Psoas muscle (tissue), 7 donors: ENCODE measurements at regions not wholly inside any gene's neighbourhood (a gene's known extent, or its start where the extent isn't known, plus 50 kb on each side); places are given as distances from the start of the nearest gene placed in this dataset.

Experiments used
- ATAC-seq, 4 donors: fragments of 200-7000 bp; cut with Tn5 transposase; one replicate each; pipeline ENCODE4 v1.9.1; 2020; ENCODE audit warnings: moderate library complexity in 3 of 4, mild to moderate bottlenecking in 2 of 4
- DNase-seq, 2 donors: peaks; one replicate each; pipeline ENCODE4 v3.0.0-alpha.2; 2020
- H3K27ac ChIP-seq: fragments of 200-600 bp; one replicate; pipeline ENCODE4 v1.8.0; 2022
- H3K27me3 ChIP-seq, 3 donors: fragments of 200-600 bp in 1 of 3; one replicate each; pipeline versions ENCODE4 v1.6.1 to v1.8.0; 2013 to 2022; ENCODE audit warnings: low read length in 2 of 3, mild to moderate bottlenecking in 2 of 3, moderate library complexity in 1 of 3; ENCODE audit not compliant: insufficient read depth in 3 of 3
- H3K36me3 ChIP-seq, 2 donors: fragments of 200-600 bp in 1 of 2; one replicate each; pipeline versions ENCODE4 v1.6.1 to v1.8.0; 2013 to 2022; ENCODE audit warnings: low read depth in 1 of 2, mild to moderate bottlenecking in 1 of 2, moderate library complexity in 1 of 2; ENCODE audit not compliant: insufficient read depth in 1 of 2
- H3K4me1 ChIP-seq: fragments of 200-600 bp; one replicate; pipeline ENCODE4 v1.8.0; 2022
- H3K4me3 ChIP-seq: fragments of 200-600 bp; one replicate; pipeline ENCODE4 v1.8.0; 2022; ENCODE audit warnings: mild to moderate bottlenecking
- H3K9me3 ChIP-seq: fragments of 200-600 bp; one replicate; pipeline ENCODE4 v1.8.0; 2022
- CTCF ChIP-seq: fragments of 200-600 bp; IDR thresholded peaks from one replicate; pipeline ENCODE4 v1.8.0; 2022; ENCODE audit warnings: antibody characterized with exemption
- WGBS, 3 donors: extraction: QIAGEN DNeasy Blood & Tissue Kit; methylation state at CpG; one replicate each; pipeline versions ENCODE4 v1.1.6 to v1.1.7; 2013; 5-methylcytosine and 5-hydroxymethylcytosine counted together
- intact Hi-C, 2 donors: fragments of 100-400 bp; cut with DNase I; formaldehyde crosslinking; loops; one replicate each; pipeline versions ENCODE4 v1.11.0 to v1.14.2; 2022
- donor health status: healthy with polysubstance abuse.
- donor health status: DM: no; HTN: no; CAD: no; lungs with moderate emphysema.
- donor health status: Bipolar disorder and iron deficiency.
- donor health status: healthy.
- donor health status: DM: yes; HTN: yes; CAD: no.
- donor health status: DM: no; HTN: no; CAD: no.
- donor health status: DM: yes; HTN: yes; CAD: no.

GRCh38 chr6:141890661-141891060 is 242.1 kb upstream of the GJE1 start:
- 50 to 74% (median 57%) methylated on average over 2 of the region's 2 CpGs for whole genome bisulfite sequencing, 3 donors
- no peak for ATAC-seq
- H3K9me3 ChIP-seq: no peaks in the 10 kb centered on the region
- no peak for DNase-seq
- TF ChIP-seq CTCF: no peak
- no peaks in the 10 kb centered on the region for H3K4me1 ChIP-seq
- H3K4me3 ChIP-seq: no peak overlapping the region
- H3K27me3 ChIP-seq: no peaks in the 10 kb centered on the region
- intact Hi-C loops: no loop called here
- H3K27ac ChIP-seq: no peak overlapping the region
- H3K36me3 ChIP-seq: no peaks in the 10 kb centered on the region

GRCh38 chr6:141884850-141885249 is 247.9 kb upstream of the GJE1 start:
- Histone ChIP-seq H3K4me1 (no peaks in the 10 kb centered on the region), H3K27me3 (no peaks in the 10 kb centered on the region), H3K36me3 (no peaks in the 10 kb centered on the region), H3K9me3 (no peaks in the 10 kb centered on the region), H3K27ac (no peak overlapping the region), H3K4me3 (no peak overlapping the region)
- ATAC-seq (no peak), DNase-seq (no peak)
- WGBS, 3 donors: 98% methylated on average over 2 of the region's 2 CpGs
- intact Hi-C loops: no loop called here
- TF ChIP-seq CTCF: no peak

- H3K27me3 ChIP-seq: no peaks in the 10 kb centered on the region
- H3K4me1 ChIP-seq: no peaks in the 10 kb centered on the region
- no peak overlapping the region for H3K4me3 ChIP-seq
- TF ChIP-seq CTCF: no peak
- H3K36me3 ChIP-seq: no peaks in the 10 kb centered on the region
- intact Hi-C loops: no loop called here
- ATAC-seq (no peak), DNase-seq (no peak)
- H3K27ac ChIP-seq: no peak overlapping the region
- no peaks in the 10 kb centered on the region for H3K9me3 ChIP-seq
Observed at GRCh38 chr6:141878686-141879085, 254.0 kb upstream of the GJE1 start.

- no peaks in the 10 kb centered on the region for H3K4me1 ChIP-seq
- WGBS, 3 donors: 92 to 94% (median 92%) methylated on average over 2 of the region's 2 CpGs
- ATAC-seq (no peak), DNase-seq (no peak)
- intact Hi-C loops: no loop called here
- H3K27me3 ChIP-seq: no peaks in the 10 kb centered on the region
- H3K27ac ChIP-seq: no peak overlapping the region
- H3K36me3 ChIP-seq: no peaks in the 10 kb centered on the region
- no peaks in the 10 kb centered on the region for H3K9me3 ChIP-seq
- TF ChIP-seq CTCF: no peak
- H3K4me3 ChIP-seq: no peak overlapping the region
Observed at GRCh38 chr6:141877275-141877983, 255.3 kb upstream of the GJE1 start.
